ENCODE measurements at regions not wholly inside any gene's neighbourhood (a gene's known extent, or its start where the extent isn't known, plus 50 kb on each side); places are given as distances from the start of the nearest gene placed in this dataset.
"Not testable (repeated sequence)": the region's sequence is repeated elsewhere in the genome, so short reads cannot be mapped to it uniquely, and the experiment has no call there.

- no peak for DNase-seq
These were observed 124.2 kb downstream of the GALR1 start for GRCh38 chr18:77373730-77374445.

GRCh38 chr18:77374446-77374805 is 124.8 kb downstream of the GALR1 start:
- no peak for DNase-seq

DNA sequence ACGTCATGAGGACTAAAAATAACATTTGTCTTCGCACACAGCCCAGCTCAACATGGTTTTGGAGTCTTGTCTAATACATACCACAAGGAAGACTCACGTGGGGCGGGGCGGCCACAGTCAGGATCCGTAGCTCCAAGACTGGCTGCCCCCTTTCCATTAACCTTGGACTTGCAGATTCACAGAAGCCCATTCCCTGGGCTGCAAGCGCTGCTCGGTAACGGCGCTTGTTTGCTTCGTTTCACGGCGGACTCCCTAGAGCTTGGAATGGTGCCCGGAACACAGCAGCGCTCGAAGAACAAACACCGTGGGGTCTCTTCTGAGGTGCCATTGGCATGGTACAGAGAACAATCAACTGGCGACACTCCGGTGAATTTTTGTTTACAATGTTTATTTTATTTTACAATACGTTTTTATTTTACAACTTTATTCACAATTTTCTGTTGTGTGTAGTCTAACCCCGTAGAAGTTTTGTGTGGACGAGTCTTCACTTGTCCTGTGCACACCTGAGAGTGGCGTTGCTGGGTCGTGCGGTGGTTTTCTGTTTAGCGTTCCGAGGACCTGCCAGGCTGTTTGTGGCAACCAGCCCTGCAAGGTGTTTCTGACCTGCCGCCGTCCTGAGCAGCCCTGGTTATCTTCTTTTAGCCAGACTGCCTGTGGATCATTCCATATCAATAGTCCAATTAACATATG is 126.5 kb downstream of the GALR1 start:
- no peak for DNase-seq

DNA sequence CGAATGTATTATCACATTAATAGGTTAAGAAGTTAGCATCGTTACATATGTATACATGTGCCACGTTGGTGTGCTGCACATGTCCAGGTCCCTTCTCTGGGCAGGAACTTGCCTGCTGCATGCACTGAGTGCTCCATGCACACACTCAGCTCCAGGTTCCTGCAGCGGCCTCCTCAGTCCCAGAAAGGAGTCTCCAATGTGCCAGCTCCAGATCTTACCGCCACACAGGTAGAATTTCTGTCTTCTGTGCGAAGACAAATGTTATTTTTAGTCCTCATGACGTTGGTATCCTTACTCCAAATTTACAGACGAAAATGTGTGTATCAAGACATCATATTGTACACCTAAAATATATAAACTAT is 127.1 kb downstream of the GALR1 start:
- no peak for DNase-seq

DNA sequence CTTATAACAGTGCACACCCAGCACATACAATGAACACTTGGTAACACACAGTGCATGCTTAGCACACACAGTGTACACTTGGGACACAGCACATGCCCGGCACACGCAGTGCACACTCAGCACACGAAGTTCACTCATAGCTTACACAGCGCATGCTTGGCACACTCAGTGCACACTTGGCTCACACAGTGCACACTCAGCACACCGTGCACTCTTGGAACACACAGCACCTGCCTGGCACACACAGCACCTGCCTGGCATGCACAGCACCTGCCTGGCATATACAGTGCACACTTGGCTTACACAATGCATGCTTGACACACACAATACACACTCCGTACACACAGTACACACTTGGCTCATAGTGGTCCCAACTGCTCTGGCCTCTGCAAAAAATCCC is 128.2 kb downstream of the GALR1 start:
- no peak for DNase-seq

DNA sequence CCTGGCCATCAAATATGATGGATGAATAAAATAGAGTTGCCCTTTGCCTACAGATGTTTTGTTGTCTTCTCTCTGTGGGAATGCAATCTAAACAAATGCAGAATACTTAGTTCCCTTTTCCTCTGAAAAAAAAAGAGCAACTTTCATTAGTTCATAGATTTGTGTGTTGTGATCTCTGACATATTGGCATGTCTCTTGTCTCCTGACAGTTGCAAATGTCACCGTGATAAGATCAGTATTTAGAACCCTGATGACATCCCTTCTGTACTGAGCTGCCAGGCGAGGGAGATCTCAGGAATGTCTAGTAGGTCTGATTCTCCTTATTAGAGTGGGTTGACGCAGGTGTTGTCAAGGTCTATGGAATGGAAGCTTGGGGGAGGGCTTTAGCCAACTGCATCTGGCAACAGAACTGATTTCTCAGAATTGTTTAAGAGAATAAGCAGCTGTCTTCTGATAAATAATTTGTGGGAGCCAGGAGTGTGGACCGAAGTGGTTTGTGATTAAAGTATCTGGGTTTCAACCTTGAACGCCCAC is 130.4 kb downstream of the GALR1 start:
- no peak for DNase-seq

GRCh38 chr18:77380695-77381094 is 131.0 kb downstream of the GALR1 start:
- no peak for DNase-seq

- DNase-seq: no peak
These were observed 142.7 kb downstream of the GALR1 start for GRCh38 chr18:77392321-77392720.

GRCh38 chr18:77393519-77393918 is 143.9 kb downstream of the GALR1 start:
- no peak for DNase-seq

- DNase-seq: no peak
These were observed 146.3 kb downstream of the GALR1 start for GRCh38 chr18:77395953-77396352.

DNA sequence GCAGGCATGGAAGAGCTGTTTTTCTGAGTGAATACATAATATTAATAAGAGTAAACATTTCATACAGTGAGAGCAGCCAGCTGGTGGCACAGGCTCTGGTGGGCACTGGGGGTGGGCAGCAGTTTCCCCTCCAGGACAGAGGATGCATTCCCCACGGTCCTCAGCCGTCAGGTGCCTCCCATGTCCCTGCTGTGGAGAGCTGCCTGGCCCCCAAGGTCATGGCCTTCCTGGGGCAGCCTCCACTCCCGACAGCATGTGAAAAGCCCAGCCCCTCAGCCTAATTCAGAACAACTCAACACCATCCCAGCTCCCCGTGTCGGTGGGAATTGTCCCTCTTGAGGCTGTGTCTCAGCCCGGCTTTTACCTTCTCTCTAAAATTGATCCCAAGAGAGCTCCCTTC is 147.4 kb downstream of the GALR1 start:
- no peak for DNase-seq

DNA sequence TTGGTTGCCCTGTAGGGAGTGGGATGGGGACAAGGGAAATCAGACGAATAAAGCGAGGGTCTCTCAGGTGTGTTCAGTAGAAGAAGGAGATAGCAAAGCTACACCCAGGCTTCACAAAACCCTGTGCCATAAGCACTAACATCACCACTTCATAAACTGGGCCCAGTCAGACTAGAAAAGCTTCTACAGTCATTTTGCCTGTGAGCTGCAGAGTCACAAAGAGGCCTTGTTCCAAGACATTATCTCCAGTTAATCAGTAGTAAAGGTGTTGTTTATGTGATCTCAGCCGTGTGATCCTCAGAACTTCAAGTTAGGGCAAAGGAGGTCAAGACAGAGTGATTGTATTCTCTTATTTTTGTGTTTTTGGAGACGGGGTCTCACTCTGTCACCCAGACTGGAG is 148.0 kb downstream of the GALR1 start:
- no peak for DNase-seq

GRCh38 chr18:77400561-77400960 is 150.9 kb downstream of the GALR1 start:
- DNase-seq: no peak

GRCh38 chr18:77401173-77401572 is 151.5 kb downstream of the GALR1 start:
- DNase-seq: no peak

DNA sequence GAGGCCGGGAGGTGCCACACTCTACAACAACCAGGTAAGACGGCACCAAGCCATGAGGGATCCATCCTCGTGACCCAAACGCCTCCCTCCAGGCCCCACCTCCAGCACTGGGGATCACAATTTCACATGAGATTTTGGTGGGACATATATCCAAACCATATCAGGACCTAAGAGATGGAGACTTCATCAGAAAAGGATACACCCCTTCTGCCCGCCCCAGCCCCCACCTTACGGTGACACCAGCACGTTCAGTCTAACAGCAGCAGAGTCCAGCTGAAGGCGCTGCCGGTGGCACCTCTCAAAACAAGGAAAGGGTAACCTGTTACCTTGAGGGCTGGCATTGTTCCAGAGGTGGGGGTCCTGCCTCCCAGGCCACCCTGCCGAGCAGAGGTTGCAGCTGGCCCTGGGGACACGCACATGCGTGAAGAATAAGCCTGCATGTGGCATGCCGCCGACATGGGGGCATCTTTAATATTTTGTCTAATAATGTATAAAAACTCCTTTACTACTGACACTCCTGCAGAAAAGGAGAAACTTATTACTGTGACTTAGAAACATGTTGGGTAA is 154.4 kb downstream of the GALR1 start:
- no peak for DNase-seq

DNA sequence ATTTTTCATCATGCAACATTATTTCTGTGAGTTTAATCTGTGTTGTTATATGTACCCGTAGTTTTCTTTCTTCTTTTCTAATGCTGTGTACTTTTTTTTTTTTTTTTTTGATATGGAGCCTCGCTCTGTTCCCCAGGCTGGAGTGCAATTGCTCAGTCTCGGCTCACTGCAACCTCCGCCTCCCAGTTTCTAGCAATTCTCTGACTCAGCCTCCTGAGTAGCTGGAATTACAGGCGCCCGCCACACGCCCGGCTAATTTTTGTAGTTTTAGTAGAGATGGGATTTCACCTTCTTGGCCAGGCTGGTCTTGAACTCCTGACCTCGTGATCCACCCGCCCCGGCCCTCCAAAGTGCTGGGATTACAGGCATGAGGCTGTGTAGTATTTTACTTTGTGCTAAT is 155.4 kb downstream of the GALR1 start:
- DNase-seq: no peak

GRCh38 chr18:77407733-77408132 is 158.1 kb downstream of the GALR1 start:
- DNase-seq: no peak

DNA sequence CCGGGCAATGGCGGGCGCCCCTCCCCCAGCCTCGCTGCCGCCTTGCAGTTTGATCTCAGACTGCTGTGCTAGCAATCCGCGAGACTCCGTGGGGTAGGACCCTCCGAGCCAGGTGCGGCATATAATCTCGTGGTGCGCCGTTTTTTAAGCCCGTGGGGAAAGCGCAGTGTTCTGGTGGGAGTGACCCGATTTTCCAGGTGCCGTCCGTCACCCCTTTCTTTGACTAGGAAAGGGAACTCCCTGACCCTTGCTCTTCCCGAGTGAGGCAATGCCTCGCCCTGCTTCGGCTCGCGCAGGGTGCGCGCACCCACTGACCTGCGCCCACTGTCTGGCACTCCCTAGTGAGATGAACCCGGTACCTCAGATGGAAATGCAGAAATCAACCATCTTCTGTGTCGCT is 171.9 kb downstream of the GALR1 start:
- not testable (repeated sequence) for DNase-seq

- DNase-seq: no peak
These were observed 173.6 kb downstream of the GALR1 start for GRCh38 chr18:77422974-77423867.

GRCh38 chr18:77433076-77433475 is 183.4 kb downstream of the GALR1 start:
- DNase-seq: no peak

DNA sequence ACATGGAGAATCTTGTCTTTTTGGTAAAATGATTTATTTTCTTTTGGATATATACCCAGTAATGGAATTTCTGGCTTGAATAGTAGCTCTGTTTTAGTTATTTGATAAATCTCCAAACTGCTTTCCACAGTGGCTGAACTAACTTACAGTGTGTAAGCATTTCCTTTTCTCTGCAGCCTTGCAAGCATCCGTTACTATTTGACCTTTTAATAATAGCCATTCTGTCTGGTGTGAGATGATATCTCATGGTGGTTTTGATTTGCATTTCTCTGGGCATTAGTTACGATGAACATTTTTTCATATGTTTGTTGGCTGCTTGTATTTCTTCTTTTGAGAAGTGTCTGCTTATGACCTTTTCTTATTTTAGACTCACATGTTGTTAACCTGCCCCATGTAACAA is 190.2 kb downstream of the GALR1 start:
- DNase-seq: no peak

- DNase-seq: no peak
These were observed 192.7 kb downstream of the GALR1 start for GRCh38 chr18:77442393-77442792.

DNA sequence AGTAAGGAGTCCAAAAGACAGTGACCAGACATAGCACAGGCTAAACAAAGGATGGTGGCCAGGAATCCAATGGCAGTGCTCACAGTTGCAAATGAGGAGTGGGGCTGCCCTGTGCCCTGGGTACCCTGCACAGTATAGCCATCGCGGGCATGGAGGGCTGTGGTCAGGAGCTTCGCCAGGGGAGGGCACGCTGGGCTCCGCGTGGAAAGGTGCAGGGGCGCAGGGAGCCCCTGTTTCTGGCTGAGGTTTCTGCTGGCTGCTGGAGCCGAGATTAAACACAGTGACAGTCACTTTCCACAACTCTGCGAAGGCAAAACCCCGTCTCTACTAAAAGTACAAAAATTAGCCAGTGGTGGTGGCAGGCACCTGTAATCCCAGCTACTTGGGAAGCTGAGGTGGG is 194.7 kb downstream of the GALR1 start:
- no peak for DNase-seq
